ENCODE measurements at regions not wholly inside any gene's neighbourhood (a gene's known extent, or its start where the extent isn't known, plus 50 kb on each side); places are given as distances from the start of the nearest gene placed in this dataset.

GRCh38 chr2:129864719-129865118, 114.7 kb upstream of the RAB6C start:
- Histone ChIP-seq H3K9me3 (no peaks in the 10 kb centered on the region), H3K36me3 (no peaks in the 10 kb centered on the region), H3K4me1 (no peaks in the 10 kb centered on the region), H3K4me3 (no peak overlapping the region), H3K27me3 (no peaks in the 10 kb centered on the region), H3K27ac (no peak overlapping the region)
- ATAC-seq = no peak
- DNase-seq = no peak
- TF ChIP-seq, protein P1, sequence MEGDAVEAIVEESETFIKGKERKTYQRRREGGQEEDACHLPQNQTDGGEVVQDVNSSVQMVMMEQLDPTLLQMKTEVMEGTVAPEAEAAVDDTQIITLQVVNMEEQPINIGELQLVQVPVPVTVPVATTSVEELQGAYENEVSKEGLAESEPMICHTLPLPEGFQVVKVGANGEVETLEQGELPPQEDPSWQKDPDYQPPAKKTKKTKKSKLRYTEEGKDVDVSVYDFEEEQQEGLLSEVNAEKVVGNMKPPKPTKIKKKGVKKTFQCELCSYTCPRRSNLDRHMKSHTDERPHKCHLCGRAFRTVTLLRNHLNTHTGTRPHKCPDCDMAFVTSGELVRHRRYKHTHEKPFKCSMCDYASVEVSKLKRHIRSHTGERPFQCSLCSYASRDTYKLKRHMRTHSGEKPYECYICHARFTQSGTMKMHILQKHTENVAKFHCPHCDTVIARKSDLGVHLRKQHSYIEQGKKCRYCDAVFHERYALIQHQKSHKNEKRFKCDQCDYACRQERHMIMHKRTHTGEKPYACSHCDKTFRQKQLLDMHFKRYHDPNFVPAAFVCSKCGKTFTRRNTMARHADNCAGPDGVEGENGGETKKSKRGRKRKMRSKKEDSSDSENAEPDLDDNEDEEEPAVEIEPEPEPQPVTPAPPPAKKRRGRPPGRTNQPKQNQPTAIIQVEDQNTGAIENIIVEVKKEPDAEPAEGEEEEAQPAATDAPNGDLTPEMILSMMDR (IDR thresholded peaks at IDR 0.05) = no peak
- intact Hi-C loops (cut with DNase I) = no loop called here

GRCh38 chr2:129865976-129866375, 113.5 kb upstream of the RAB6C start:
- intact Hi-C loops (cut with DNase I) = no loop called here
- H3K36me3 ChIP-seq = no peaks in the 10 kb centered on the region
- no peaks in the 10 kb centered on the region for H3K27me3 ChIP-seq
- H3K4me1 ChIP-seq = no peaks in the 10 kb centered on the region
- H3K27ac ChIP-seq = no peak overlapping the region
- H3K4me3 ChIP-seq = no peak overlapping the region
- TF ChIP-seq, protein P1 (IDR thresholded peaks at IDR 0.05) = no peak
- ATAC-seq = no peak
- no peak for DNase-seq
- H3K9me3 ChIP-seq = no peaks in the 10 kb centered on the region

- intact Hi-C loops (cut with DNase I) = no loop called here
- Histone ChIP-seq H3K36me3 (no peaks in the 10 kb centered on the region), H3K27ac (no peak overlapping the region), H3K27me3 (no peaks in the 10 kb centered on the region), H3K4me3 (no peak overlapping the region), H3K9me3 (no peaks in the 10 kb centered on the region), H3K4me1 (no peaks in the 10 kb centered on the region)
- ATAC-seq (no peak), DNase-seq (no peak)
- TF ChIP-seq, protein P1 (IDR thresholded peaks at IDR 0.05) = no peak
Measured at GRCh38 chr2:129866391-129866790, 113.1 kb upstream of the RAB6C start.

- ATAC-seq (no peak), DNase-seq (no peak)
- intact Hi-C loops (cut with DNase I) = no loop called here
- H3K36me3 ChIP-seq = no peaks in the 10 kb centered on the region
- H3K4me3 ChIP-seq = no peak overlapping the region
- no peaks in the 10 kb centered on the region for H3K9me3 ChIP-seq
- TF ChIP-seq, protein P1 (IDR thresholded peaks at IDR 0.05) = no peak
- no peaks in the 10 kb centered on the region for H3K4me1 ChIP-seq
- H3K27me3 ChIP-seq = no peaks in the 10 kb centered on the region
- H3K27ac ChIP-seq = no peak overlapping the region
Measured at GRCh38 chr2:129868151-129868550, 111.3 kb upstream of the RAB6C start.

DNA sequence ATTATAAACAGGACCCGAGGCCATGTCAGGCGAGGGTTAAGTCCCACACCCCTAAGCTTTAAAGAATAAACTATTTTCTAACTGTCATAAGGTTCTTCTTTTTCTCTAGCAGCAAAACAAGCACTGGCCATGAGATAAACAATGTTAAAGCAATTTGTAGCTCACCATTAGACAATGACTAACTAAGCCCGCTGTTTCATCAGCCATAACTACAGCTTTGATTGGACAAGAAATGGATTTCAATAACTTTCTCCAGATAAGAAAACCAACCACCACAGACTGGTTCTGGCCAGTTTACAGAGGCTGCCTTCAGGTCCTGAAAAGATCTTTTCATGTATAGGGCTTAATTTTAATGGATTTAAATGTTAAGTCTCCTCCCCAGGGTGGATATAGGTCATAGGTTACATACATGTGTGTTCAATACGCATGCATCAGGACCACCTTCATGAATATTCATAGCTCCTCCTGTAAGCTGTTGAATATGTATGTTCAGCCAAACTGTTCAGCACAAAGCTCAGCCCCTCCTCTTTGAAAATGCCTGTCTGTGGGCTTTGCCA, 108.7 kb upstream of the RAB6C start:
- no peak for DNase-seq
- H3K36me3 ChIP-seq = no peaks in the 10 kb centered on the region
- no peak overlapping the region for H3K27ac ChIP-seq
- no peak overlapping the region for H3K4me3 ChIP-seq
- TF ChIP-seq, protein P1 (IDR thresholded peaks at IDR 0.05) = no peak
- no peaks in the 10 kb centered on the region for H3K4me1 ChIP-seq
- no peaks in the 10 kb centered on the region for H3K27me3 ChIP-seq
- ATAC-seq = no peak
- intact Hi-C loops (cut with DNase I) = no loop called here
- H3K9me3 ChIP-seq = no peaks in the 10 kb centered on the region

DNA sequence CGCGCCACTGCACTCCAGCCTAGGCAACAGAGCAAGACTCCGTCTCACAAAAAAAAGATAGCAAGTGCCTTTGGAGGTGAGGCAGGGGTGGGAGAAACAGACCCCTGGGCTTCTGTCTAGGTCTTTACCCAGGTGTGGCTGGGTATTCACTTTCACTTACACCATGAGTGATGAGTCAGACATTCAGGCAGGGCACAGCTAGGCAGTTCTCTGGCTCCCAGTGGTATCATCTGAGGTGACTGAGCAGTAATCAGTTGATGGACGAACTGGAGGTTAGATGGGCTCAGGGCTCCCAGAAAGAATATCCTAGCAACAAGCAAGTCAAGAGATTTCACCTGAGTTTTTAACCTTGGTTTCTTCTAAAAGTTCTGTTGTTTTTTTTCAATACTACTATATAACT, 107.0 kb upstream of the RAB6C start:
- DNase-seq = no peak
- H3K4me3 ChIP-seq = no peak overlapping the region
- H3K27ac ChIP-seq = no peak overlapping the region
- no peaks in the 10 kb centered on the region for H3K4me1 ChIP-seq
- intact Hi-C loops (cut with DNase I) = no loop called here
- no peaks in the 10 kb centered on the region for H3K36me3 ChIP-seq
- TF ChIP-seq, protein P1 (IDR thresholded peaks at IDR 0.05) = no peak
- no peak for ATAC-seq
- H3K9me3 ChIP-seq = no peaks in the 10 kb centered on the region
- H3K27me3 ChIP-seq = no peaks in the 10 kb centered on the region
